SU-DHL-6 (cell line): ENCODE measurements at regions not wholly inside any gene's neighbourhood (a gene's known extent, or its start where the extent isn't known, plus 50 kb on each side); places are given as distances from the start of the nearest gene placed in this dataset.
"Not testable (repeated sequence)": the region's sequence is repeated elsewhere in the genome, so short reads cannot be mapped to it uniquely, and the experiment has no call there.

Experiments used
- H2AFZ ChIP-seq: fragments of 200-600 bp; sonication (generic); 2 replicates; pipeline ENCODE4 v1.6.1; 2014; ENCODE audit warnings: low read depth, mild to moderate bottlenecking, moderate library complexity, mixed read lengths, antibody characterized with exemption, low read length; ENCODE audit not compliant: severe bottlenecking
- H3F3A ChIP-seq: fragments of 200-600 bp; shearing (Covaris generic); 2 replicates; pipeline ENCODE4 v1.6.0; 2016; ENCODE audit warnings: antibody characterized with exemption, mild to moderate bottlenecking; ENCODE audit not compliant: insufficient read depth
- H3K27ac ChIP-seq: fragments of 200-600 bp; sonication (generic); 2 replicates; pipeline ENCODE4 v1.5.1; 2016; ENCODE audit warnings: low read depth, mild to moderate bottlenecking, low read length, moderate library complexity, mixed read lengths
- H3K27me3 ChIP-seq: fragments of 200-600 bp; sonication (generic), shearing (Covaris generic); 2 replicates; pipeline ENCODE4 v1.6.0; 2014; ENCODE audit warnings: mild to moderate bottlenecking, low read length
- H3K36me3 ChIP-seq: fragments of 200-600 bp; sonication (generic); 2 replicates; pipeline ENCODE4 v1.6.1; 2014; ENCODE audit warnings: mild to moderate bottlenecking, low read length, mixed read lengths
- H3K4me2 ChIP-seq: fragments of 300-600, 200-600 bp; shearing (Covaris generic), sonication (generic); 2 replicates; pipeline ENCODE4 v1.6.0; 2014; ENCODE audit warnings: low read length, low read depth, mild to moderate bottlenecking; ENCODE audit not compliant: poor library complexity, severe bottlenecking
- H3K4me3 ChIP-seq: fragments of 200-600 bp; sonication (generic); 2 replicates; pipeline ENCODE4 v1.5.1; 2014; ENCODE audit warnings: antibody characterized with exemption, low read length, mild to moderate bottlenecking, mixed read lengths; ENCODE audit not compliant: insufficient read depth, poor library complexity, severe bottlenecking
- H3K79me2 ChIP-seq: fragments of 200-600 bp; sonication (generic); 2 replicates; pipeline ENCODE4 v1.6.1; 2014; ENCODE audit warnings: mild to moderate bottlenecking, low read length, moderate library complexity; ENCODE audit not compliant: insufficient read depth
- H3K9ac ChIP-seq: fragments of 200-600 bp; sonication (generic); 2 replicates; pipeline ENCODE4 v1.7.0; 2014; ENCODE audit warnings: mild to moderate bottlenecking, low read length
- H3K9me2 ChIP-seq: fragments of 200-600 bp; sonication (generic); replicated peaks from 2 replicates; pipeline ENCODE4 v1.6.1; 2014; ENCODE audit warnings: low read length; ENCODE audit not compliant: insufficient read depth
- H3K9me3 ChIP-seq: fragments of 200-600 bp; sonication (generic); 2 replicates; pipeline ENCODE4 v1.6.1; 2014; ENCODE audit warnings: low read length, mixed read lengths; ENCODE audit not compliant: insufficient read depth
- H4K20me1 ChIP-seq: fragments of 200-600 bp; sonication (generic); 2 replicates; pipeline ENCODE4 v1.6.1; 2014; ENCODE audit warnings: low read depth, mild to moderate bottlenecking, antibody characterized with exemption, low read length, moderate library complexity, mixed read lengths
- CTCF ChIP-seq: fragments of 200-600 bp; sonication (generic); IDR thresholded peaks from one replicate; pipeline ENCODE4 v1.5.1; 2017; ENCODE audit warnings: antibody characterized with exemption, mild to moderate bottlenecking, low read length, moderate library complexity; ENCODE audit not compliant: insufficient read depth, poor library complexity, severe bottlenecking
- EZH2phosphoT487 ChIP-seq: fragments of 200-600 bp; sonication (generic), shearing (Covaris generic); conservative IDR thresholded peaks from 2 replicates; pipeline ENCODE4 v1.6.1; 2018; ENCODE audit warnings: mild to moderate bottlenecking, antibody characterized with exemption, low read length, moderate library complexity, mixed read lengths

GRCh38 chr2:194464964-194465638 is 1191.9 kb upstream of the SLC39A10 start:
- no peaks in the 10 kb centered on the region for H3K36me3 ChIP-seq
- no peaks in the 10 kb centered on the region for H4K20me1 ChIP-seq
- no peaks in the 10 kb centered on the region for H3K27me3 ChIP-seq
- H3F3A ChIP-seq, result no peaks in the 10 kb centered on the region
- no peak overlapping the region for H3K4me2 ChIP-seq
- H3K27ac ChIP-seq, result no peak overlapping the region
- no peak overlapping the region for H2AFZ ChIP-seq
- no peak overlapping the region for H3K4me3 ChIP-seq
- H3K9me2 ChIP-seq, result no peaks in the 10 kb centered on the region
- no peaks in the 10 kb centered on the region for H3K79me2 ChIP-seq
- H3K9ac ChIP-seq, result no peak overlapping the region
- no peak for TF ChIP-seq EZH2phosphoT487
- no peak for TF ChIP-seq CTCF
- no peaks in the 10 kb centered on the region for H3K9me3 ChIP-seq

GRCh38 chr2:194462883-194463282 is 1194.1 kb upstream of the SLC39A10 start:
- not testable (repeated sequence) for H3K36me3 ChIP-seq, H4K20me1 ChIP-seq, H2AFZ ChIP-seq

GRCh38 chr2:194455358-194455757 is 1201.7 kb upstream of the SLC39A10 start:
- Histone ChIP-seq H3K36me3 (no peaks in the 10 kb centered on the region), H3K27me3 (no peaks in the 10 kb centered on the region), H3K27ac (no peak overlapping the region), H3K9me2 (no peaks in the 10 kb centered on the region), H3K9ac (no peak overlapping the region), H3K9me3 (no peaks in the 10 kb centered on the region), H3K79me2 (no peaks in the 10 kb centered on the region), H3K4me2 (no peak overlapping the region), H3F3A (no peaks in the 10 kb centered on the region), H3K4me3 (no peak overlapping the region), H4K20me1 (no peaks in the 10 kb centered on the region), H2AFZ (no peak overlapping the region)
- no peak for TF ChIP-seq CTCF
- TF ChIP-seq EZH2phosphoT487, result no peak

More at GRCh38 chr2:194462883-194463282, 1194.1 kb upstream of the SLC39A10 start:
- not testable (repeated sequence) for H3K9me2 ChIP-seq, H3K27ac ChIP-seq, H3K4me3 ChIP-seq, H3F3A ChIP-seq, H3K9me3 ChIP-seq, H3K27me3 ChIP-seq, H3K79me2 ChIP-seq, H3K9ac ChIP-seq, H3K4me2 ChIP-seq

GRCh38 chr2:194452504-194452903 is 1204.5 kb upstream of the SLC39A10 start:
- Histone ChIP-seq H3K27ac (no peak overlapping the region), H3F3A (no peaks in the 10 kb centered on the region), H3K27me3 (no peaks in the 10 kb centered on the region)

More at GRCh38 chr2:194452504-194452903, 1204.5 kb upstream of the SLC39A10 start:
- Histone ChIP-seq H4K20me1 (no peaks in the 10 kb centered on the region), H3K9ac (no peak overlapping the region), H3K36me3 (no peaks in the 10 kb centered on the region), H3K4me3 (no peak overlapping the region), H2AFZ (peak overlapping the region; percentile 74), H3K4me2 (no peak overlapping the region), H3K79me2 (no peaks in the 10 kb centered on the region), H3K9me3 (no peaks in the 10 kb centered on the region), H3K9me2 (no peaks in the 10 kb centered on the region)
- TF ChIP-seq CTCF (no peak), EZH2phosphoT487 (no peak)
